ENCODE measurements at regions not wholly inside any gene's neighbourhood (a gene's known extent, or its start where the extent isn't known, plus 50 kb on each side); places are given as distances from the start of the nearest gene placed in this dataset.
"Not testable (repeated sequence)": the region's sequence is repeated elsewhere in the genome, so short reads cannot be mapped to it uniquely, and the experiment has no call there.

GRCh38 chr12:124648710-124649384 is 81.4 kb upstream of the NCOR2 start:
- in situ Hi-C loops (cut with HindIII; ENCODE audit: low sequenced_read_pairs), result no loop called here
- H3K4me3 ChIP-seq (ENCODE audit: low read depth, low read length), result no peak overlapping the region
- DNase-seq (ENCODE audit: low read depth), result no peak
- no peak for TF ChIP-seq CTCF (IDR thresholded peaks at IDR 0.05; ENCODE audit: low read depth, low read length, missing control alignments)

GRCh38 chr12:124647316-124647715 is 79.9 kb upstream of the NCOR2 start:
- DNase-seq (ENCODE audit: low read depth), result no peak
- in situ Hi-C loops (cut with HindIII; ENCODE audit: low sequenced_read_pairs), result no loop called here
- H3K4me3 ChIP-seq (ENCODE audit: low read depth, low read length), result no peak overlapping the region
- no peak for TF ChIP-seq CTCF (IDR thresholded peaks at IDR 0.05; ENCODE audit: low read depth, low read length, missing control alignments)

- in situ Hi-C loops (cut with HindIII; ENCODE audit: low sequenced_read_pairs), result no loop called here
- no peak overlapping the region for H3K4me3 ChIP-seq (ENCODE audit: low read depth, low read length)
- no peak for DNase-seq (ENCODE audit: low read depth)
- no peak for TF ChIP-seq CTCF (IDR thresholded peaks at IDR 0.05; ENCODE audit: low read depth, low read length, missing control alignments)
Measured at GRCh38 chr12:124646385-124647230, 79.2 kb upstream of the NCOR2 start.

- DNase-seq (ENCODE audit: low read depth), result no peak
- no peak for TF ChIP-seq CTCF (IDR thresholded peaks at IDR 0.05; ENCODE audit: low read depth, low read length, missing control alignments)
- in situ Hi-C loops (cut with HindIII; ENCODE audit: low sequenced_read_pairs), result no loop called here
- no peak overlapping the region for H3K4me3 ChIP-seq (ENCODE audit: low read depth, low read length)
Measured at GRCh38 chr12:124645530-124646244, 78.3 kb upstream of the NCOR2 start.

- DNase-seq (ENCODE audit: low read depth); H3K4me3 ChIP-seq (ENCODE audit: low read depth, low read length); in situ Hi-C loops (cut with HindIII; ENCODE audit: low sequenced_read_pairs): not testable (repeated sequence)
Measured at GRCh38 chr12:124643768-124644167, 76.4 kb upstream of the NCOR2 start.

GRCh38 chr12:124642105-124642504 is 74.7 kb upstream of the NCOR2 start:
- no peak for DNase-seq (ENCODE audit: low read depth)
- H3K4me3 ChIP-seq (ENCODE audit: low read depth, low read length), result no peak overlapping the region
- no peak for TF ChIP-seq CTCF (IDR thresholded peaks at IDR 0.05; ENCODE audit: low read depth, low read length, missing control alignments)
- in situ Hi-C loops (cut with HindIII; ENCODE audit: low sequenced_read_pairs), result no loop called here

Measured in astrocyte of the cerebellum (primary cell).